Stomach (tissue), 4 donors: ENCODE measurements at regions not wholly inside any gene's neighbourhood (a gene's known extent, or its start where the extent isn't known, plus 50 kb on each side); places are given as distances from the start of the nearest gene placed in this dataset.

Source experiments
- EP300 ChIP-seq: sonication (generic); formaldehyde crosslinking; IDR thresholded peaks from one replicate; pipeline ENCODE4 v1.6.1; 2017; ENCODE audit warnings: antibody characterized with exemption
- POLR2A ChIP-seq, 4 donors: fragments of 450-650 bp; IDR thresholded peaks; one replicate each; pipeline ENCODE4 v1.6.1; 2016; ENCODE audit warnings: antibody characterized with exemption in 4 of 4, control low read depth in 2 of 4, mild to moderate bottlenecking in 1 of 4, moderate library complexity in 1 of 4
- POLR2AphosphoS5 ChIP-seq, 3 donors: sonication (generic); formaldehyde crosslinking; IDR thresholded peaks; one replicate each; pipeline ENCODE4 v1.6.1; 2016; ENCODE audit warnings: antibody characterized with exemption in 3 of 3
- TF ChIP-seq, protein P1 (sequence below), 7 experiments: fragments of 450-650 bp in 4 of 7; fragments of 200-600 bp in 3 of 7; sonication (generic) in 3 of 7; IDR thresholded peaks; one replicate each; pipeline ENCODE4 v1.5.1; 2016 to 2019; ENCODE audit warnings: antibody characterized with exemption in 7 of 7, control low read depth in 2 of 7, mild to moderate bottlenecking in 1 of 7

DNA sequence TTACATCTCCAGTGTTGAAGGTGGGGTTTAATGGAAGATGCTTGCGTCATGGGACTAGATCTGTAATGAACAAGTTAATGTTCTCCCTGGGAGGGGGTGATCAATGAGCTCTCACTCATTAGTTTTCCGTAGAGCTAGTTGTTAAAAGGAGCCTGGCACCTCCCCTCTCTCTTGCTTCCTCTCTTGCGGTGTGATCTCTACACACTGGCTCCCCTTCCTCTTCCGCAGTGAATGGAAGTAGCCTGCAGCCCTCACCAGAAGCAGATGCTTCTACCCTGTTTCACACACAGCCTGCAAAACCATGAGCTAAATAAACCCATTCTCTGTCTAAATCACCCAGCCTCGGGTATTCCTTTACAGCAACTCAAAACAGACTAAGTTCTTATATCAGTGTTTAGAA is 318.8 kb downstream of the SLITRK1 start:
- TF ChIP-seq POLR2A (IDR thresholded peaks at IDR 0.05) (no peak), POLR2AphosphoS5 (IDR thresholded peaks at IDR 0.05) (no peak), EP300 (no peak)
- TF ChIP-seq, protein P1, sequence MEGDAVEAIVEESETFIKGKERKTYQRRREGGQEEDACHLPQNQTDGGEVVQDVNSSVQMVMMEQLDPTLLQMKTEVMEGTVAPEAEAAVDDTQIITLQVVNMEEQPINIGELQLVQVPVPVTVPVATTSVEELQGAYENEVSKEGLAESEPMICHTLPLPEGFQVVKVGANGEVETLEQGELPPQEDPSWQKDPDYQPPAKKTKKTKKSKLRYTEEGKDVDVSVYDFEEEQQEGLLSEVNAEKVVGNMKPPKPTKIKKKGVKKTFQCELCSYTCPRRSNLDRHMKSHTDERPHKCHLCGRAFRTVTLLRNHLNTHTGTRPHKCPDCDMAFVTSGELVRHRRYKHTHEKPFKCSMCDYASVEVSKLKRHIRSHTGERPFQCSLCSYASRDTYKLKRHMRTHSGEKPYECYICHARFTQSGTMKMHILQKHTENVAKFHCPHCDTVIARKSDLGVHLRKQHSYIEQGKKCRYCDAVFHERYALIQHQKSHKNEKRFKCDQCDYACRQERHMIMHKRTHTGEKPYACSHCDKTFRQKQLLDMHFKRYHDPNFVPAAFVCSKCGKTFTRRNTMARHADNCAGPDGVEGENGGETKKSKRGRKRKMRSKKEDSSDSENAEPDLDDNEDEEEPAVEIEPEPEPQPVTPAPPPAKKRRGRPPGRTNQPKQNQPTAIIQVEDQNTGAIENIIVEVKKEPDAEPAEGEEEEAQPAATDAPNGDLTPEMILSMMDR (IDR thresholded peaks at IDR 0.05), result no peak
